ENCODE measurements at regions not wholly inside any gene's neighbourhood (a gene's known extent, or its start where the extent isn't known, plus 50 kb on each side); places are given as distances from the start of the nearest gene placed in this dataset.

- no peaks in the 10 kb centered on the region for H3K27me3 ChIP-seq (ENCODE audit: insufficient read depth, low read length)
- H3K79me2 ChIP-seq (ENCODE audit: control insufficient read depth, insufficient read depth, low read length, unreplicated experiment) = no peaks in the 10 kb centered on the region
- no peaks in the 10 kb centered on the region for H3K36me3 ChIP-seq (ENCODE audit: insufficient read depth, low read length)
- no peak overlapping the region for H3K4me3 ChIP-seq (ENCODE audit: low read depth, low read length)
- no peak overlapping the region for H3K27ac ChIP-seq (ENCODE audit: low read depth, low read length)
- H2AFZ ChIP-seq (ENCODE audit: low read length, unreplicated experiment) = no peak overlapping the region
- H3K4me1 ChIP-seq (ENCODE audit: control insufficient read depth, insufficient read depth, low read length, unreplicated experiment) = no peaks in the 10 kb centered on the region
Observed at GRCh38 chr4:108543359-108543968, 76.9 kb upstream of the RPL34 start.

DNA sequence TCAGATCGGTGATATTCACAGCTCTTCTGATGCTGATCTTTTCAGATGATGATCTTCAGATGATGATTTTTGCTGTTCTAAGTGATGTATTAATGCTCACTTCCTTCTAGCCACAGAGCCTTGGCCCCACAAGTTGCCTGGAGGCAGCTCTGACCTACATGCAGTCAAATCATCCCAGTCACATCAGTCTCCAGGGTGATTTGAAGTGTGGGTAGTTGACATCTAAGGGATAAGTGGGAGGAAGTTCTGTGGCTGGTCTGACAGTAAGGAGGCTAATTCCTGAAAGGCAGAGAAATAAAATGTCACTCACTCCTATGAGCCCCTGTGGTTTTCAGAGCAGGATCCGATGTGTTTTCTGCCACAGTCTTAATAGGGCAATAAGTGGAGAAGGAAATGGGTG lies 79.8 kb upstream of the RPL34 start:
- Histone ChIP-seq H3K4me3 (ENCODE audit: low read depth, low read length) (no peak overlapping the region), H3K4me1 (ENCODE audit: control insufficient read depth, insufficient read depth, low read length, unreplicated experiment) (no peaks in the 10 kb centered on the region)

GRCh38 chr4:108536577-108536976 lies 83.8 kb upstream of the RPL34 start:
- no peak overlapping the region for H3K4me3 ChIP-seq (ENCODE audit: low read depth, low read length)
- H3K79me2 ChIP-seq (ENCODE audit: control insufficient read depth, insufficient read depth, low read length, unreplicated experiment) = no peaks in the 10 kb centered on the region
- peaks cover 6% of the 10 kb centered on the region; the same call in 1 of the 2 replicates for H3K27me3 ChIP-seq (ENCODE audit: insufficient read depth, low read length)
- H3K36me3 ChIP-seq (ENCODE audit: insufficient read depth, low read length) = no peaks in the 10 kb centered on the region
- H3K27ac ChIP-seq (ENCODE audit: low read depth, low read length) = no peak overlapping the region
- H3K4me1 ChIP-seq (ENCODE audit: control insufficient read depth, insufficient read depth, low read length, unreplicated experiment) = no peaks in the 10 kb centered on the region
- H2AFZ ChIP-seq (ENCODE audit: low read length, unreplicated experiment) = no peak overlapping the region

More for the DNA sequence above, 79.8 kb upstream of the RPL34 start:
- no peaks in the 10 kb centered on the region for H3K36me3 ChIP-seq (ENCODE audit: insufficient read depth, low read length)
- no peaks in the 10 kb centered on the region for H3K79me2 ChIP-seq (ENCODE audit: control insufficient read depth, insufficient read depth, low read length, unreplicated experiment)
- no peak overlapping the region for H3K27ac ChIP-seq (ENCODE audit: low read depth, low read length)
- H2AFZ ChIP-seq (ENCODE audit: low read length, unreplicated experiment) = no peak overlapping the region
- H3K27me3 ChIP-seq (ENCODE audit: insufficient read depth, low read length) = no peaks in the 10 kb centered on the region

DNA sequence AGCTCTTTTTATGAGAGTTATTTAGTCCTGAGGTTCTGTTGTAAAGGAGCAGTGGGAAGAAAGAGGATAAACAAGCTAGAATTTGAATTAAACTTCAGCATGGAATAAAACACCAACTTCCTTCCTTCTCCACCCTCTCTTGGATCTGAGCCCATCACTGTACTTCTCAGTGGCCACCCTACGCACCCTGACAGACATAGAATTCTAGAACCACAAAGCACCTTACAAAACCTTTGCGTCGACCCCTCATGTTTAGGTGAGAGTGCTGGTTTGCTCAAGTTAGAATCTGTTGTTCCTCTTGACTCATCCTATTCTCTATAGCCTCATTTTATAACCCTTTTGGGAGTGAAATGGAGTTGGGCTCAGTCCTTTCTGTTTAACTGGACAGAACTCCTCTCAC lies 84.6 kb upstream of the RPL34 start:
- Histone ChIP-seq H3K4me3 (ENCODE audit: low read depth, low read length) (no peak overlapping the region), H3K4me1 (ENCODE audit: control insufficient read depth, insufficient read depth, low read length, unreplicated experiment) (no peaks in the 10 kb centered on the region), H3K79me2 (ENCODE audit: control insufficient read depth, insufficient read depth, low read length, unreplicated experiment) (no peaks in the 10 kb centered on the region), H3K27ac (ENCODE audit: low read depth, low read length) (no peak overlapping the region), H3K27me3 (ENCODE audit: insufficient read depth, low read length) (peaks cover 6% of the 10 kb centered on the region; the same call in 1 of the 2 replicates), H2AFZ (ENCODE audit: low read length, unreplicated experiment) (no peak overlapping the region), H3K36me3 (ENCODE audit: insufficient read depth, low read length) (no peaks in the 10 kb centered on the region)

- no peaks in the 10 kb centered on the region for H3K79me2 ChIP-seq (ENCODE audit: control insufficient read depth, insufficient read depth, low read length, unreplicated experiment)
- no peaks in the 10 kb centered on the region for H3K36me3 ChIP-seq (ENCODE audit: insufficient read depth, low read length)
- peaks cover 6% of the 10 kb centered on the region; the same call in 1 of the 2 replicates for H3K27me3 ChIP-seq (ENCODE audit: insufficient read depth, low read length)
- H2AFZ ChIP-seq (ENCODE audit: low read length, unreplicated experiment) = no peak overlapping the region
- no peak overlapping the region for H3K27ac ChIP-seq (ENCODE audit: low read depth, low read length)
- H3K4me3 ChIP-seq (ENCODE audit: low read depth, low read length) = no peak overlapping the region
- no peaks in the 10 kb centered on the region for H3K4me1 ChIP-seq (ENCODE audit: control insufficient read depth, insufficient read depth, low read length, unreplicated experiment)
Observed at GRCh38 chr4:108533876-108534275, 86.5 kb upstream of the RPL34 start.

- Histone ChIP-seq H3K27ac (ENCODE audit: low read depth, low read length) (no peak overlapping the region), H3K27me3 (ENCODE audit: insufficient read depth, low read length) (peaks cover 6% of the 10 kb centered on the region; the same call in 1 of the 2 replicates), H3K4me1 (ENCODE audit: control insufficient read depth, insufficient read depth, low read length, unreplicated experiment) (no peaks in the 10 kb centered on the region), H3K36me3 (ENCODE audit: insufficient read depth, low read length) (no peaks in the 10 kb centered on the region), H3K79me2 (ENCODE audit: control insufficient read depth, insufficient read depth, low read length, unreplicated experiment) (no peaks in the 10 kb centered on the region), H3K4me3 (ENCODE audit: low read depth, low read length) (no peak overlapping the region), H2AFZ (ENCODE audit: low read length, unreplicated experiment) (no peak overlapping the region)
Observed at GRCh38 chr4:108533245-108533844, 87.0 kb upstream of the RPL34 start.

DNA sequence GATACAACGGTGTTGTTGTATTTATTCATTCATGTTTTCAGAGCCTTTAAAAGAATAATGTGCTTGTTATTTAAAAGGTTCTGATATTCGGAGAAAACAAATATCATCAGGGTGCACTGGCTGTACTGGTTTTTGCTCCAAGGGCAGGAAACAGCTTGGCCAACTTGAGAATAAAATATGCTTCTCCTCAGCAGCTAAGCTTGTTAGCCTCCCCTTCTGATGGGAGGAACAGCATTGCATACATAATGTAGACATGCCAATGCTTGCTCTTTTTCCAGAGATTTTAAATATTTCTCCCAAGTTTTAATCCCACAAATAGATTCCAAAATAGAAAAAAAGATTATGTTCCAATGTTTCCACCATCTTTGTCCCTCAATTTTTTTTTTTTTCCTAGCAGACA lies 87.6 kb upstream of the RPL34 start:
- Histone ChIP-seq H3K4me3 (ENCODE audit: low read depth, low read length) (no peak overlapping the region), H3K4me1 (ENCODE audit: control insufficient read depth, insufficient read depth, low read length, unreplicated experiment) (no peaks in the 10 kb centered on the region), H3K36me3 (ENCODE audit: insufficient read depth, low read length) (no peaks in the 10 kb centered on the region), H2AFZ (ENCODE audit: low read length, unreplicated experiment) (no peak overlapping the region), H3K79me2 (ENCODE audit: control insufficient read depth, insufficient read depth, low read length, unreplicated experiment) (no peaks in the 10 kb centered on the region), H3K27ac (ENCODE audit: low read depth, low read length) (no peak overlapping the region), H3K27me3 (ENCODE audit: insufficient read depth, low read length) (peaks cover 6% of the 10 kb centered on the region; the same call in 1 of the 2 replicates)

DNA sequence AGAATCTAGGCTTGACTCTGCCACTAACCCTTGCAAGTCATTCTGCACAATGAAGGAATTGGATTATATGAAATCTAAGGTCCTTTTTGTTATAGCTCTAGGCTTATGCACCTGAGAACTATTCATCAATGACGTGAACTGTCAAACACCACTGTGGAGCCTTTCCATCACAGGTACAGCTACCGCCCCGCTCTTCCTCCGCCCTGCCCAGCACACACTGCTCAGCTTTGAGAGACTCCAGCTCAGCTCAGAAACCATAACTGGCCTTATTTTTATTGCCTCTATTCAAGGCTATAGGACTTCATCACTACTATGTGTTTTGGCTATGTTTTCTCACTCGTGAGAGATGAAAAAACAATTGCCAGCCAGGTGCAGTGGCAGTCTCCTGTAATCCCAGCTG lies 88.2 kb upstream of the RPL34 start:
- Histone ChIP-seq H3K4me1 (ENCODE audit: control insufficient read depth, insufficient read depth, low read length, unreplicated experiment) (no peaks in the 10 kb centered on the region), H3K79me2 (ENCODE audit: control insufficient read depth, insufficient read depth, low read length, unreplicated experiment) (no peaks in the 10 kb centered on the region), H3K27ac (ENCODE audit: low read depth, low read length) (no peak overlapping the region), H3K4me3 (ENCODE audit: low read depth, low read length) (no peak overlapping the region), H3K36me3 (ENCODE audit: insufficient read depth, low read length) (no peaks in the 10 kb centered on the region), H3K27me3 (ENCODE audit: insufficient read depth, low read length) (peaks cover 6% of the 10 kb centered on the region; the same call in 1 of the 2 replicates), H2AFZ (ENCODE audit: low read length, unreplicated experiment) (no peak overlapping the region)

- no peaks in the 10 kb centered on the region for H3K4me1 ChIP-seq (ENCODE audit: control insufficient read depth, insufficient read depth, low read length, unreplicated experiment)
- no peaks in the 10 kb centered on the region for H3K36me3 ChIP-seq (ENCODE audit: insufficient read depth, low read length)
- no peak overlapping the region for H3K4me3 ChIP-seq (ENCODE audit: low read depth, low read length)
- no peaks in the 10 kb centered on the region for H3K79me2 ChIP-seq (ENCODE audit: control insufficient read depth, insufficient read depth, low read length, unreplicated experiment)
- H3K27ac ChIP-seq (ENCODE audit: low read depth, low read length) = no peak overlapping the region
- peaks cover 6% of the 10 kb centered on the region; the same call in 1 of the 2 replicates for H3K27me3 ChIP-seq (ENCODE audit: insufficient read depth, low read length)
- H2AFZ ChIP-seq (ENCODE audit: low read length, unreplicated experiment) = no peak overlapping the region
Observed at GRCh38 chr4:108531461-108531860, 88.9 kb upstream of the RPL34 start.

DNA sequence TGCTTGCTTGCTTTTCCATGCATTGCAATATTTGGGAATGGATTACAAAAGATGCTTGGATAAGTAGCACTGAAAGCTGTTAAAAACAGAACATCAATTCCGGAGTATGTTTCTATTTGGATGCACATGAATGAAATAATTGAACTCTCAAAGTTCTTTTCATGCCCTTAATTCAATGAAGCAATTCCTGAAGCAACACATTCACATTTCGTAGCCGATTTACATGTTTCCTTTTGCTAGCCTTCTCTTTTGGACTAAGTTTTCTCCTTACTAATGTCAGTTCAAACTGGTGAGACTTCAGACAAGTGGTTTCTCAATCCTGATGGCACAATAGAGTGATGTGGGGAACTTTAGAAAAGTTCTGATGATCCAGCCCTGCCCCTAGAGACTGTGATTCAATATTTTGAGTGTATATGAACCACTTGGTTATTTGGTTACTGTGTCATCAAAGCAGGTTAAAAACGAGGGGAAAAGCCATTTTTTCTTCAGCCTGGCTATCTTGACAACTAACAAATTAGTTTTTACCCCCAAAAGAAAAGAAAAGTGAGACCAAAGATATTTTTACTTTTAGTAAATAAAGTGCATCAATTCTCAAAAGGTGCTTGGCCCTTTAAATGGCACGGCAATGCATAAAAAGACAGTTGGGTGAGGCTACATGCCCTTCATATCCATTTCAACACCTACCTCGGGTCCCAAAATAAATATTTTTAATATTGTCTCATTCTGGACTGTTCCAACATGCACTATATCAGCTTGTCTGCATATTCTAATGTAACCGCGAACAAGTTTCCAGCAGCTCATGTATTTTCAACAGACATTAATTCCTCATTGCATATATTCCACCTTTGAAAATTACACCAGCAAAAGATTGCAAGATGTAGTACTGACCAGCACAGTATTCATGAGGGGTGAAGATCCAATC lies 90.1 kb upstream of the RPL34 start:
- Histone ChIP-seq H3K27ac (ENCODE audit: low read depth, low read length) (peak overlapping the region; percentile 43), H3K36me3 (ENCODE audit: insufficient read depth, low read length) (no peaks in the 10 kb centered on the region), H3K79me2 (ENCODE audit: control insufficient read depth, insufficient read depth, low read length, unreplicated experiment) (no peaks in the 10 kb centered on the region), H3K4me1 (ENCODE audit: control insufficient read depth, insufficient read depth, low read length, unreplicated experiment) (no peaks in the 10 kb centered on the region), H3K27me3 (ENCODE audit: insufficient read depth, low read length) (peaks cover 6% of the 10 kb centered on the region; the same call in 1 of the 2 replicates), H3K4me3 (ENCODE audit: low read depth, low read length) (no peak overlapping the region), H2AFZ (ENCODE audit: low read length, unreplicated experiment) (no peak overlapping the region)

Data from ACC112 (cell line).